Renal pelvis (tissue), 1 donor: ENCODE measurements at regions not wholly inside any gene's neighbourhood (a gene's known extent, or its start where the extent isn't known, plus 50 kb on each side); places are given as distances from the start of the nearest gene placed in this dataset.

ENCODE experiments used
- DNase-seq: peaks from one replicate; pipeline ENCODE4 v3.0.0-alpha.2; 2013

DNA sequence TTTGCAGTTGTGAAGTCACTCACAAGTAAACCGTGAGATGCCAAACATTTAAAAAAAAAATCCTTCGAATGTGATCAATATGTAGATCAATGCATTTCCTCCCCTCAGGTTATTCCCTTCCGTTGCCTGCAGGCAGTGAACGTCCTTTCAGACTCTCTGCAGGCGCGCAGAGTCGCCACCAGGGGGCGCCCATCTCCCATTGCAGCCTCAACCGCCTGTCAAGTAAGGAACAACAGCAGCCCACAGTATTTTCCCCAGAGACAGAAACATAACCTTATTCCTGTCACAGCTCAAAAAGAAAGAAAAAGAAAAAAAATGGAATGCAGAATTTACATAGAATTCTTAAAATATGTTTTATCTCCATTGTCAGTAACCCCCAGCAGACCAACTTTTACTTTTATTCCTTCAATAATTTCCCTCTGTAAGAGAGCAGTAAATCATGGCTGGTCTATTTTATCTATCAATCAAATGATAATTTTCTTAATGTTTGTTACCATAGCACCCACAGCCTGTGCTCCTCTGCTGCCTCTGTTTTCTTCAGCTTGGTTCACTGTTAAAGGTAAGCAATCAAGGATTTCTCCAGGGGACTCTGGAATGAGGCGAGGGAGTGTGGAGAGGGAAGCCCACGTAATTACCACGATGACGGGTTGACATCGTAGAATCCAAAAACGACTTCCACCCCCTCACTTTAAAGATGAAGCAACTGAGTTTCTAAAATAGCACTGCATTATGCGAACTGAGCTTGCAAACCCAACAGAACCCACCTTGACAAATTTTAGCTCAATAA is 637.6 kb upstream of the ARGLU1 start:
- DNase-seq, result peak; percentile 53

GRCh38 chr13:107203146-107203847 is 635.4 kb upstream of the ARGLU1 start:
- no peak for DNase-seq

DNA sequence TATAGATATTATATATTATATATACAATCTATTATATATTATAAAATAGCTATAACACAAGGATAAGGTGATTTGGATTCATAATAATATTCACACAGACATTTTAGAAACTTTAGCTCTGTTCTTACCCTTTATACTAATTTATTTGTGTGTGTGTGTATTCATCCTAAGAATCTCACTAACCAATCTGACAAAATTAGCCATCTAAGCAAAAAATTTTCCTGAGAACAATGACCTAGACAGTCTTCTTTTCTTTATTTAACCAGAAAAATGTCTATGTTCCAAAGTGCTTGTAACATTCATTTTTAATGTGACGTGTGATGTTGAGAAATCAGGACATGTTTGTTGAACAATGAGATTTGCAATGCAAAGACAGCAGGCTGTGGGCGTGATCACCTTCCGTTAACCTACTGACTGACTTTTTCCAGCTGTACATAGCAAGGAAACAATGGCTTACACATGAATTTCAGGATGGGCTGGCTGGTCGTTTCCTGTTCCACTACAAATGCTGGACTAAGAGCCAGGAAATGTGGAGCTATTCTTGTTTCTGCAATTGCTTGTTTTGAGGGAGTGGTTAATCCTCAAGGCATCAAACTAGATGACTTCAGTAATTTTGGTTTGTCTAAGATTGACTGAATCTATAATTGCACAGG is 634.6 kb upstream of the ARGLU1 start:
- no peak for DNase-seq

DNA sequence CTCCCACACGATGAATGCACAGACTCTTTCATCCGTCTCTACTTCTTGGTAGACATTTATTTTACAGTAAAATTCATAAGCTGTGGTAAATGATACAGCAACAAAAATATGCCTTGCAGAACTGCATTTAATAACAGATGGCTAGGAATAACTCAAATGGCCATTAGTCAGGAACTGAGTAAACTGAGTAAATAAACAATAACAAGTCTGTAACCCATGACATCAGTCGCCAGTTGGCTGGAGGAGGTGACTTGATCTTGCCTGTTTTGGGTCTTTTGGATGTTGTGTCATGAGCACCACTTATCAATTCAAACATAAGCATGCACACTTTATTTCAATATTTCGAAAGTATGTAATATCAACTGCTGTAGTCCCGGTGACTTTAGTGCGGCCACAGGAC is 632.6 kb upstream of the ARGLU1 start:
- no peak for DNase-seq

GRCh38 chr13:107192289-107192688 is 624.4 kb upstream of the ARGLU1 start:
- DNase-seq, result no peak

DNA sequence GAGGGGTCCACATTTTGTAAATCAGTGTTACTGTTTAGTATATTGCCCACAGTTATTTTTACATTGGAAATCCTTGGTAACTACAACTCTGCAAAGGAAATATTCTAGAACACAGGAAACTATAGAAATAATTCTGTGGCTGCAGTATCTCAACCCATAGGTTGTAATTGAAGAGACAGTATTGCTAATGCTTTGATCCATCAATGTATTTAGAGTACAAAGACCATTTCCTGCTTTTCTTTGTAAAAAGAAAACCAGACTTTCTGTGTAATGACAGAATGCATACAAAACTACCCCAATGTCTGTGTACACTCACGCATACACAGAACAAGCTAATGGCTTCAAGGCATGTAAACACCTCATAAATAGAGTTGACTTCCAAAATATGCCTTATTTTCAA is 622.1 kb upstream of the ARGLU1 start:
- no peak for DNase-seq

DNA sequence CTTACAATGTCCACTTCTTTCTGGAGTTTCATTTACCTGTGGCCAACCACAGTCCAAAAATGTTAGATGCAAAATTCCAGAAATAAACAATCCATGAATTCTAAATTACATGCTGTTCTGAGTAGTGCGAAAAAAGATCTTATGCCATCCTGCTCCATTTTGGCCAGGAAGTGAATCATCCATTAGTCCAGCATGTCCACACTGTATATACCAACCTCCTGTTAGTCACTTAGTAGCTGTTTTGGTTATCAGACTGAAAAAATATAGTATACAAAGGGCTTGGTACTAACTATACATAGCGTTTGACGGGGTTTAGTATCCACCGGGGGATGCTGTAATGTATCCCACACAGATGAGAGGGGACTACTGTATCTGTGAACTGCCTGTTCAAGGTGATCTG is 618.0 kb upstream of the ARGLU1 start:
- no peak for DNase-seq

GRCh38 chr13:107170270-107170931 is 602.5 kb upstream of the ARGLU1 start:
- no peak for DNase-seq

- no peak for DNase-seq
Measured at GRCh38 chr13:107157271-107157670, 589.3 kb upstream of the ARGLU1 start.

DNA sequence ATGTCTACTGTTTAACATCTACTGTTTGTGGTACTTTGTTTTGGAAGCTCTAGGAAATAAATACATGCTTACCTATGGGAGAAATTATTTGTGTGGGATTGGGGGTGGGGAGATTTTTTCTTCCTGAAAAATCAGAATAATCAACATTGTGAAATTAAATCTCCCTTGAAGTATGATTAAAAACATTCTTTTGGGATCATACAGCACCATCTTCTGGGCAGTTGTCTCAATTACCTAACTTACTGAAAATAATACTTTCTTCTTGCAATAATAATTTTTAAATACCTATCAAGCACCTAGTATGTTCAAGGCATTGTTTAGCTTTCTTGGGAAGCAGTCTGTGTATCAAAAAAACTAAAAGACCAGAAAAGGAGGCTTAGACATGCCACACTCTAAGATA is 576.5 kb upstream of the ARGLU1 start:
- no peak for DNase-seq

GRCh38 chr13:107141767-107142166 is 573.8 kb upstream of the ARGLU1 start:
- DNase-seq, result no peak

- DNase-seq, result no peak
Measured at GRCh38 chr13:107139006-107139405, 571.1 kb upstream of the ARGLU1 start.

DNA sequence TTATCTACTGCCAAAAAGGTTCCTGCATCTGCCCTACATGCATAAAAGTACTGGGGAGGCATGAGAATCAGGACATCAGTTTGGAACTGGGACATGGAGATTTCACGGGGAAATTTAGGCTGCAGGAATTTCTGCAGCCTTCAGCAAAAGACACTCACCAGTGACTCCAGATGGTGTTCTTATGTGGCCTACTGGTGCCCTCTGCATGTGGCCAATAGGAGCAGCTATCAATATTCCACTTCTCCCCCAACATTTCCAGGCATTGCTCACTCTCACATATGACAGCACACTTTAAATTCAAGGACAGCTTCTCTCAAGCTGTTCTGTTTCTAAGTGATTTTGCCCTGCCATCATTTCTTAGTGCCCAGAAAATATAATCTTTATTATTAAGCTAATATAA is 570.5 kb upstream of the ARGLU1 start:
- no peak for DNase-seq

- no peak for DNase-seq
Measured at GRCh38 chr13:107133950-107134349, 566.0 kb upstream of the ARGLU1 start.

GRCh38 chr13:107130566-107130965 is 562.6 kb upstream of the ARGLU1 start:
- no peak for DNase-seq

DNA sequence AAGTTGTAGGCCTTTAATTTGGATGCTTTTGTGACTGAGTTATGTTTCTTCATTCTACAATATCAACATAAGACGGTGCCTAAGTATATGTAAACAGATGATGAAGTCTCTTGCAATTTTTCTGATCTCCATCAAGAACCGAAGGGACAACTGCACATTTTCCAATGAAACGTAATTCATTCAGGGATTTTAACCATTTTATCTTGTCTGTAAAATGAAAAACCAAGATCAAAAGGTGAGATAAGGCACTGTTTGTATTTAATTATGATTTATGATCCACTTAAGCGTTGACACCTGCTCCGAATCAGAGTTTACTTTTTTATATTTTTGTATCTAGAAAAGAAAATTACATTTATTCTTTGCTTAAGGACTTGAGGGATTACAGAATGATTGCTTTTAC is 556.8 kb upstream of the ARGLU1 start:
- no peak for DNase-seq

DNA sequence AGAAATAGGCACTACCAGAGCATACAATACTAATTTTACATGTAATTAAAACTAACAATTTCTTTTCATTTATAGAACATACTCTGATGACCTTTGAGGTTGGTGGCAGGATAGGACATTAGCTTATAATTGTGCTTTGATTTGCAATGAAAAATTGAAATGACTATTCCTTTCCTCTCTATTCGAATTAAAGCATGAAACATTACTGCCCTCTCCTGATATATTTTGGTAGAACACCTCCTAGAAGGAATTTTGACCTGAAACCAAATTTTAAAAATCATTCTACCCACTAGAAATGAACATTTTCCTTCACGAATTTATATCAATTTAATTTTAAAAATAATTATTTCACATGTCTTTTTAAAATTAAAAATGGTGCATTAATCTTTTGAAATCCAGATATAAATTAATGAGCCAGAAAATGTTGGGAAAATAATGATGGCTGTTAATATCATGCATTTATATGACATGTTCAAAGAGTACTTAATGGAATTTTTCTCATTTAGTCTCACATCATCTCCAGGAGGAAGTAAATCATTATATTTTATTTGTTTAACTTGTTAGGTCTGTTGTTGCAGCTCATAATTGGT is 556.3 kb upstream of the ARGLU1 start:
- DNase-seq, result peak; percentile 24

DNA sequence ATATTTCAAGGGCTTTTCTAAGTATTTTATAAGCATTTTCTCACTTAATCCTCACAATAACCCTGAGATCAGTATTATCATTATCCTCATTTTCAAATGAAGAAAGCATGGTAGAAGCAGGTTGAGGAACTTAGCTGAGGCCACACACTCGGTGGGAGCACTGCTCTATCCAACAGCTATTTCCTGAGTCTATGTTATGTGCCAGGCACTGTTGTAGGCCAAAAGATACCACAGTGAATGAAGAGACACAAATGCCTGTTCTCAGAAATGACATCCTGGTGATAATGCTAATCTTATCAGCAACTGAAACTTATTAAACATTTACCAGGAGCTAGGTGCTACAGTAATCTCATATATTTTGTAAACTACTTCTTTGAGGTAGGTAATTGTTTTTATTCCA is 553.9 kb upstream of the ARGLU1 start:
- no peak for DNase-seq

DNA sequence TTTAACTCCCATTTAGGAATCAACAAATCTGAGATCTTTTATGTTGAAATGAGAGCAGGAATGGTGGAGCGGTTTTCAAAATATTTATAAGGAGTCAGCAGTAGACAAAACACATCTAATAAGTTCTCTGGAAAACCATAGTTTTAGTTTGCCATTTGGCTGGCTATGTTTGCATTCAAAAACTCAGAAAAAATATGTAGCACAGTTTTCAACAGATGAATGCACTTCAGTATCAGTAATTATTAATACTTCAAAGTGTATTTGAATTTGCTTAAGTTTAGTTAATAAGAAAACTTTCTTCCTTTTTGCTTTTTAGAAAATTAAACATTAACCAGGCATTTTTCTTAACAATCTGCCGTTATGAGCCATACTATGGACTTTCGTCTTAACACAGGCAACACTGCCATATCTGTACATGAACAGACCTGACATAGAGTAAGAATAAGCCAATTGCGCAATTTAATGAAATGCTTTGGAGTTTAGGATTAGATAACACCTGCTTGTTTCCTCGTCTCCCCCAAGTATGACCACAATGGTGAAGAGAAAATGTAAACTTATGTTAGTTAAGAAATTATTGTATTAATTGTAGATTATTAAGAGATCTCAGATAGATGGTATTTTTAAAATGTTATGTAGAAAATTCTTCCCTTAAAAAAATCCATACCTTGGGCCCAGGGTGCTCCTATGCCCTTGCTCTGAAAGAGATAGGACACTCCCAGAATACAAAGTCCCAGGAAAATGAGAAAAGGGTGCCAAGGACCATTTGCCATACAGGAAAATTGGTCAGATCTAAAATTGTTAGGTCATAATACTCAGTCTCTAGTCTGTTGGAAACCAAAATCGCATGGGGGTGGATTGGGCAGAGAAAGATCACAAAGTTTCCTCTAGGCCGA is 552.3 kb upstream of the ARGLU1 start:
- DNase-seq, result peak; percentile 9

- no peak for DNase-seq
Measured at GRCh38 chr13:107118506-107118905, 550.6 kb upstream of the ARGLU1 start.
